ENCODE measurements at regions not wholly inside any gene's neighbourhood (a gene's known extent, or its start where the extent isn't known, plus 50 kb on each side); places are given as distances from the start of the nearest gene placed in this dataset.
"Not testable (repeated sequence)": the region's sequence is repeated elsewhere in the genome, so short reads cannot be mapped to it uniquely, and the experiment has no call there.

DNA sequence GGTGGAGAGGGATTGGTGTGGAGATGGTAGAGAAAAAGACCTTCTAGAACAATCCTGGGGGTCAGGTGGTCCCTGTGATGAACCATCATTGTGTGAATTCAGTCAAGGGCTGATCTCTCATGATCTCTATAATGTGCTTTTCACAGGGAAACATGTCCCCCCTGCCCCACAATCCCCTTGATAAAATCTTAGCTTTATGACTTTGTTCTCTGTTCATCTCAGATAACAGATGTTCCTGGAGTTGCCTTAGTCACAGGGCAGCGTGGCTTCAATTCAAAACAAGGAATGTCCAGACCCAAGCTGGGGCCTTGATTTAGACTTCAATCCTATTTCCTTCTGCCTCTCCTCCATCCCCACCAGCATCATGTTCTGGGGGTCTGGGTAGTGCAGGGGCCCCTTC lies 171.5 kb downstream of the CRLF3 start:
- H3K27me3 ChIP-seq; H3K36me3 ChIP-seq; H3K9me3 ChIP-seq; intact Hi-C loops (cut with DNase I); H3K4me3 ChIP-seq; H3K27ac ChIP-seq; ATAC-seq; H3K4me1 ChIP-seq; DNase-seq: not testable (repeated sequence)
- no CpG with 5 or more reads among the region's 1 CpG for WGBS (ENCODE audit: insufficient coverage, low coverage, low lambda C conversion rate, missing lambda C conversion rate)

DNA sequence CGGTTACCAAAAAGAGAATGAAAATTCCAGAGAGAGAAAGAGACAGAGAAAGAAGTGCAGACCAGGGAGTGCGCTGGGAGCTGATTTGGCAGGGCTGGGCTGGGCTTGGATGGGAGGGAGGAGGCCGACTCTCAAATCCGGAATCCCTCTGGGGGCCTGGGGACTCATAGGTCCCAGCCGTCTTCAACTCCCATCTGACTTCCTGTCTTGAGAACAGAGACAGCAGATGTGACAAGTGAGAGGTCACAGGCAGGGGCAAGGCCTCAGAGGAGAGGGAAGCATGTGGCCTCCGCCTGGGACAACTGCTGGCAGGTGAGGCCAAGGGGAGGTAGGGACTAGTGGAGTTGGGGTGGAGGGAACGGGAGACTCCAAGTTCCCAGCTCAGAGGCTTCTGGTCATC lies 172.9 kb downstream of the GOSR1 start:
- DNase-seq; H3K36me3 ChIP-seq; H3K4me1 ChIP-seq; H3K9me3 ChIP-seq; H3K4me3 ChIP-seq; ATAC-seq; H3K27me3 ChIP-seq; intact Hi-C loops (cut with DNase I); H3K27ac ChIP-seq: not testable (repeated sequence)
- WGBS (ENCODE audit: insufficient coverage, low coverage, low lambda C conversion rate, missing lambda C conversion rate) = no CpG with 5 or more reads among the region's 7 CpGs

DNA sequence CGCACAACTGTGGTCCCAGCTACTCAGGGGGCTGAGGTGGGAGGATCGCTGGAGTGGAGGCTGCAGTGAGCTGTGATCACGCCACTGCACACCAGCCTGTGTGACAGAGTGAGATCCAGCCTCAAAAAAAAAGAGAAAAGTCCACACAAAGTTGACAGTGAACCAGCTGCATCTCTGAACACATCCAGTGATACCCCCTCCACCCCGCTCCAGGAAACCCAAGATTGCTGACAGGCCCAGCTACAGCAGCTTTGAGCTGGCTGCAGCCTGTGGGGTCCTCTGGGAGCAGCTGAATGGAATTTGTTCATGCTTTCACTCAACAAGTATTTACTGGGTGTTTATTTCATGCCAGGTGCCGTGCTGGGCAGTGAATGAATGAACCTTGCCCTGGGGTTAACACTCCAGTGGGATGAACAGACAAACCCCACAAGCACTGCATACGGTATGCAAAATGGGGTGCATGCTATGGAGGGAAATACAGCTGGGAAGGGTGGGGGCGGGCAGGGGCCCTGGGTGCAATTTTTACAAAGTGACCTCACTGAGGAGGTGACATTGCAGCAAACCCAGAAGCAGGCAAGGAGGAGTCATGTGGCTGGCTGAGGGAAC lies 170.9 kb downstream of the GOSR1 start:
- 56% methylated on average over 4 of the region's 7 CpGs for WGBS (ENCODE audit: insufficient coverage, low coverage, low lambda C conversion rate, missing lambda C conversion rate)
- H3K4me1 ChIP-seq; ATAC-seq; H3K27ac ChIP-seq; H3K36me3 ChIP-seq; intact Hi-C loops (cut with DNase I); H3K27me3 ChIP-seq; H3K9me3 ChIP-seq; H3K4me3 ChIP-seq; DNase-seq: not testable (repeated sequence)

GRCh38 chr17:30645875-30646274 lies 168.7 kb downstream of the GOSR1 start:
- H3K27ac ChIP-seq; H3K4me1 ChIP-seq; DNase-seq; H3K36me3 ChIP-seq; H3K9me3 ChIP-seq; H3K27me3 ChIP-seq; intact Hi-C loops (cut with DNase I); ATAC-seq; H3K4me3 ChIP-seq: not testable (repeated sequence)
- 21% methylated on average over 6 of the region's 7 CpGs for WGBS (ENCODE audit: insufficient coverage, low coverage, low lambda C conversion rate, missing lambda C conversion rate)

DNA sequence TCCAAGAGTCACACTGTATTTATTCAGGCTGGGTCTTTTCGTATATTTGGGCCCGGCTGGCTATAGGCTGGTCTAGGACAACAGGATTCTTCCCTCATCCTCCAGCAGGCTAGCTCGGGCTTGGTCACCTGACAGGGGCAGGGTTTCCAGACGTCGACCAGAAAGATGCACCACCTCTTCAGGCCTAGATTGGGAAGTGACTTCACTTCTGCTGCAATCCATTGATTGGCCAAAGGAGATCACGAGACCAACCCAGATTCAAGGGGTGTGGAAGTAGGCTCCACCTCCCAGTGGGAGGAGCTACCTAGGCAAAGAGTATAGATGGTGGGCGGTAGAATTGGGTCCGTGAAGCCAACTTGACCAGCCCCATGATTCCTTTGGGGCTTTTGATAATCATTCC lies 167.5 kb downstream of the GOSR1 start:
- H3K36me3 ChIP-seq; H3K27me3 ChIP-seq; H3K4me1 ChIP-seq; H3K9me3 ChIP-seq; intact Hi-C loops (cut with DNase I); DNase-seq; H3K4me3 ChIP-seq; H3K27ac ChIP-seq: not testable (repeated sequence)
- ATAC-seq = peak in 2 of 4 donors; percentile 27 to 28
- 0% methylated on average over 2 of the region's 8 CpGs for WGBS (ENCODE audit: insufficient coverage, low coverage, low lambda C conversion rate, missing lambda C conversion rate)

- H3K9me3 ChIP-seq; intact Hi-C loops (cut with DNase I); H3K36me3 ChIP-seq; H3K27ac ChIP-seq; H3K4me3 ChIP-seq; ATAC-seq; H3K27me3 ChIP-seq; H3K4me1 ChIP-seq; DNase-seq: not testable (repeated sequence)
- 78% methylated on average over 7 of the region's 9 CpGs for WGBS (ENCODE audit: insufficient coverage, low coverage, low lambda C conversion rate, missing lambda C conversion rate)
Observed at GRCh38 chr17:30644287-30644686, 167.1 kb downstream of the GOSR1 start.

- H3K27me3 ChIP-seq; H3K36me3 ChIP-seq; intact Hi-C loops (cut with DNase I); H3K9me3 ChIP-seq; H3K4me3 ChIP-seq; ATAC-seq; DNase-seq; H3K4me1 ChIP-seq; H3K27ac ChIP-seq: not testable (repeated sequence)
- WGBS (ENCODE audit: insufficient coverage, low coverage, low lambda C conversion rate, missing lambda C conversion rate) = 74% methylated on average over 6 of the region's 7 CpGs
Observed at GRCh38 chr17:30641428-30641827, 164.2 kb downstream of the GOSR1 start.

- ATAC-seq; H3K27ac ChIP-seq; H3K36me3 ChIP-seq; DNase-seq; H3K9me3 ChIP-seq; H3K4me1 ChIP-seq; intact Hi-C loops (cut with DNase I); H3K27me3 ChIP-seq; H3K4me3 ChIP-seq: not testable (repeated sequence)
- WGBS (ENCODE audit: insufficient coverage, low coverage, low lambda C conversion rate, missing lambda C conversion rate) = 93% methylated on average over 3 of the region's 4 CpGs
Observed at GRCh38 chr17:30639391-30639790, 162.2 kb downstream of the GOSR1 start.

DNA sequence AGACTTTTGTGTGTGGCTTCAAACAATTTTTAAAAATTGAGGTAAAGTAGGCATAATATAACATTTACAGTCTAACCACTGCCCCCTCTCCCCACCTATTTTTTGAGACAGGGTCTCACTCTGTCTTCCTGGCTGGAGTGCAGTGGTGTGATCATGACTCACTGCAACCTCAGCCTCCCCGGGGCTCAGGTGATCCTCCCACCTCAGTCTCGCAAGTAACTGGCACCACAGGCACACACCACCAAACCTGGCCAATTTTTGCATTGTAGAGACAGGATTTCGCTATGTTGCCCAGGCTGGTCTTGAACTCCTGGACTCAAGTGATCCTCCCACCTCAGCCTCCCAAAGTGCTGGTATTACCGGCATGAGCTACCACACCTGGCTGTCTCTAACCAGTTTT lies 161.8 kb downstream of the GOSR1 start:
- H3K36me3 ChIP-seq; H3K4me3 ChIP-seq; H3K27me3 ChIP-seq; DNase-seq; H3K4me1 ChIP-seq; H3K9me3 ChIP-seq; ATAC-seq; H3K27ac ChIP-seq; intact Hi-C loops (cut with DNase I): not testable (repeated sequence)
- WGBS (ENCODE audit: insufficient coverage, low coverage, low lambda C conversion rate, missing lambda C conversion rate) = 68% methylated on average over 3 of the region's 4 CpGs

GRCh38 chr17:30631651-30632050 lies 154.4 kb downstream of the GOSR1 start:
- DNase-seq; H3K4me3 ChIP-seq; intact Hi-C loops (cut with DNase I); H3K4me1 ChIP-seq; H3K36me3 ChIP-seq; H3K27me3 ChIP-seq; H3K27ac ChIP-seq; ATAC-seq; H3K9me3 ChIP-seq: not testable (repeated sequence)
- whole genome bisulfite sequencing (ENCODE audit: insufficient coverage, low coverage, low lambda C conversion rate, missing lambda C conversion rate) = 93% methylated on average over 2 of the region's 6 CpGs

DNA sequence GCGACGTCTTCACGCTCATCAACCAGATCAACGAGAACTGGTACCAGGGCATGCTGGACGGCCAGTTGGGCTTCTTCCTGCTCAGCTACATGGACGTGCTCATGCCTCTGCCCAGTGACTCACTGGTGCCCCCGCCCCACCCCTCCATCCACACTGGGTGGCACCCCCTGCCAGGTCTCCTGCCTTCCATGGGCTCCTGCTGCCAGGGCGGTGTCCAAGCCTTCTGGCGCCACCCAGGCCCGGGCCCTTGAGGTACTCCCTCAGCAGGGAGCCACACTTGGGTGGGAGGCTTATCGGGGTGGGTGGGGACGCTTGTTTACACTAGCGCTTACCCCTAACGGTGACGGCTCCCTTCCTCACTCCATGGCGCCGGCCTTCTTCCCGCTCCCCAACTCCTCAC lies 148.2 kb downstream of the GOSR1 start:
- H3K36me3 ChIP-seq; H3K4me3 ChIP-seq; H3K4me1 ChIP-seq; H3K9me3 ChIP-seq; H3K27ac ChIP-seq; DNase-seq; intact Hi-C loops (cut with DNase I); H3K27me3 ChIP-seq: not testable (repeated sequence)
- no CpG with 5 or more reads among the region's 18 CpGs for WGBS (ENCODE audit: insufficient coverage, low coverage, low lambda C conversion rate, missing lambda C conversion rate)
- peak in 1 of 4 donors; percentile 36 for ATAC-seq

GRCh38 chr17:30624180-30624579 lies 147.0 kb downstream of the GOSR1 start:
- intact Hi-C loops (cut with DNase I); H3K9me3 ChIP-seq; H3K4me1 ChIP-seq; H3K4me3 ChIP-seq; ATAC-seq; DNase-seq; H3K27ac ChIP-seq; H3K36me3 ChIP-seq; H3K27me3 ChIP-seq: not testable (repeated sequence)
- WGBS (ENCODE audit: insufficient coverage, low coverage, low lambda C conversion rate, missing lambda C conversion rate) = 99% methylated on average over 16 of the region's 16 CpGs
